Subcutaneous abdominal adipose tissue (tissue), 5 donors: ENCODE measurements at regions not wholly inside any gene's neighbourhood (a gene's known extent, or its start where the extent isn't known, plus 50 kb on each side); places are given as distances from the start of the nearest gene placed in this dataset.
"Not testable (repeated sequence)": the region's sequence is repeated elsewhere in the genome, so short reads cannot be mapped to it uniquely, and the experiment has no call there.

Experiments
- H3K27ac ChIP-seq: one replicate; pipeline ENCODE4 v1.7.0; 2013; ENCODE audit warnings: low read depth, mild to moderate bottlenecking, inconsistent platforms, low read length, moderate library complexity
- H3K27me3 ChIP-seq, 5 donors: one replicate each; pipeline ENCODE4 v1.7.0; 2013; ENCODE audit warnings: low read length in 5 of 5, inconsistent platforms in 1 of 5; ENCODE audit not compliant: control insufficient read depth in 5 of 5, insufficient read depth in 4 of 5
- H3K36me3 ChIP-seq, 5 donors: one replicate each; pipeline ENCODE4 v1.7.0; 2013; ENCODE audit warnings: low read length in 5 of 5; ENCODE audit not compliant: control insufficient read depth in 5 of 5, insufficient read depth in 5 of 5
- H3K4me1 ChIP-seq, 5 donors: one replicate each; pipeline ENCODE4 v1.7.0; 2013; ENCODE audit warnings: low read length in 5 of 5, mild to moderate bottlenecking in 3 of 5, moderate library complexity in 1 of 5; ENCODE audit not compliant: control insufficient read depth in 5 of 5, insufficient read depth in 5 of 5
- H3K4me3 ChIP-seq, 5 donors: one replicate each; pipeline ENCODE4 v1.7.0; 2013; ENCODE audit warnings: low read length in 5 of 5, low read depth in 1 of 5
- H3K9ac ChIP-seq, 5 donors: one replicate each; pipeline ENCODE4 v1.7.0; 2013; ENCODE audit warnings: low read length in 5 of 5, mild to moderate bottlenecking in 4 of 5, moderate library complexity in 3 of 5
- H3K9me3 ChIP-seq, 5 donors: one replicate each; pipeline ENCODE4 v1.7.0; 2013; ENCODE audit warnings: low read length in 5 of 5; ENCODE audit not compliant: control insufficient read depth in 5 of 5
- donor health status: healthy.
- donor health status: healthy.
- donor health status: healthy.
- donor health status: healthy.
- donor health status: healthy.

GRCh38 chr2:103396152-103396551 lies 634.3 kb downstream of the TMEM182 start:
- no peaks in the 10 kb centered on the region for H3K4me1 ChIP-seq
- H3K27me3 ChIP-seq = no peaks in the 10 kb centered on the region
- no peak overlapping the region for H3K4me3 ChIP-seq

DNA sequence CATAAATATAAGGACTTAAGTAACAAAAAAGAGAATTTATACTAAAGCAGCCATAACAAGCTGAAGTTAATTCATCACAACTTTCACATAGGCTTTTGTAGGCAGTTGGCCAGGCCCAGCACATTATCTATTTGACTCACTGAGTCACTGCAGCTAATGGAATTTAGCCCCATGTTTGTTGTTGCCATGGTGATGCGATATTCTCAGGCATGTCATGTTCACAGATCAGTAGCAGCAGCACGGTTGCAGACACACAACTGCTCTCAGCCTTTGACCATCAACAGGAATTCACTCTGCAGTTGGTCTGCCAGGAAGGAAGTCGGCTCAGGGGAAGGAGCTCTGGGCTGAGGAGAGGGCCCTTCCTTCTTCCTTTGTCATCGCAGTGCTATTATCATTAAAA lies 639.8 kb downstream of the TMEM182 start:
- Histone ChIP-seq H3K9me3 (no peaks in the 10 kb centered on the region), H3K27ac (no peak overlapping the region), H3K36me3 (no peaks in the 10 kb centered on the region), H3K4me1 (no peaks in the 10 kb centered on the region), H3K9ac (no peak overlapping the region), H3K27me3 (no peaks in the 10 kb centered on the region), H3K4me3 (no peak overlapping the region)

More at GRCh38 chr2:103396152-103396551, 634.3 kb downstream of the TMEM182 start:
- peaks cover 0 to 4% (median 0%) of the 10 kb centered on the region in 5 donors for H3K9me3 ChIP-seq
- no peak overlapping the region for H3K27ac ChIP-seq
- H3K36me3 ChIP-seq = no peaks in the 10 kb centered on the region
- no peak overlapping the region for H3K9ac ChIP-seq

DNA sequence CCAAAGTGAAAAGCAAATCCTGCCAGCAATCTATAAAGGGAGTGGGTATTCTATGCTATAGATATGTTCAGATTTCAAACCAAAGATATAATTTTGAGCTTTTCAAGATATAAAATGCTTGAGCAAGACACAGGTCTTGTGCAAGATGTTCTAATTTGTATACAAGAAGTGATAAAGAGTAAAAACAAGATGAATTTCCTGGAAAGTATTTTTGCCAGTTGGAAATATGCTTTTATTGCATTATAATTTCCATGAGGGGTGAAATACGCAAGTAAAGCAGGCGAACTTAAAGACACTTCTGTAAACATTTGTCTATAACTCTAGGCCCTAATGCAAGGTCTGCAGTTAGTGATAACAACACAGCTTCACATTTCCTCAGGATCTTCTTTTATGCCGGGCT lies 640.5 kb downstream of the TMEM182 start:
- no peak overlapping the region for H3K27ac ChIP-seq
- H3K4me3 ChIP-seq = no peak overlapping the region
- H3K27me3 ChIP-seq = no peaks in the 10 kb centered on the region

GRCh38 chr2:103402944-103403343 lies 641.1 kb downstream of the TMEM182 start:
- Histone ChIP-seq H3K9me3 (no peaks in the 10 kb centered on the region), H3K4me1 (no peaks in the 10 kb centered on the region), H3K27ac (no peak overlapping the region), H3K4me3 (no peak overlapping the region), H3K36me3 (no peaks in the 10 kb centered on the region), H3K27me3 (no peaks in the 10 kb centered on the region), H3K9ac (no peak overlapping the region)

More for the DNA sequence above, 640.5 kb downstream of the TMEM182 start:
- Histone ChIP-seq H3K9ac (no peak overlapping the region), H3K36me3 (no peaks in the 10 kb centered on the region), H3K9me3 (no peaks in the 10 kb centered on the region), H3K4me1 (no peaks in the 10 kb centered on the region)

DNA sequence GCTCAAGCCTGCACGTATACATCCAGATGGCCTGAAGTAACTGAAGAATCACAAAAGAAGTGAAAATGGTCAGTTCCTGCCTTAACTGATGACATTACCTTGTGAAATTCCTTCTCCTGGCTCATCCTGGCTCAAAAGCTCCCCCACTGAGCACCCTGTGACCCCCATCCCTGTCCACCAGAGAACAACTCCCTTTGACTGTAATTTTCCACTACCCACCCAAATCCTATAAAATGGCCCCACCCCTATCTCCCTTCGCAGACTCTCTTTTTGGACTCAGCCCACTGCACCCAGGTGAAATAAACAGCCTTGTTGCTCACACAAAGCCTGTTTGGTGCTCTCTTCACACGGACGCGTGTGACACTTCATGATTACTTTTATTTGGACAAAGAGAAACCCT lies 641.6 kb downstream of the TMEM182 start:
- H3K27ac ChIP-seq, H3K9me3 ChIP-seq, H3K4me3 ChIP-seq, H3K4me1 ChIP-seq, H3K27me3 ChIP-seq, H3K36me3 ChIP-seq, H3K9ac ChIP-seq: not testable (repeated sequence)

DNA sequence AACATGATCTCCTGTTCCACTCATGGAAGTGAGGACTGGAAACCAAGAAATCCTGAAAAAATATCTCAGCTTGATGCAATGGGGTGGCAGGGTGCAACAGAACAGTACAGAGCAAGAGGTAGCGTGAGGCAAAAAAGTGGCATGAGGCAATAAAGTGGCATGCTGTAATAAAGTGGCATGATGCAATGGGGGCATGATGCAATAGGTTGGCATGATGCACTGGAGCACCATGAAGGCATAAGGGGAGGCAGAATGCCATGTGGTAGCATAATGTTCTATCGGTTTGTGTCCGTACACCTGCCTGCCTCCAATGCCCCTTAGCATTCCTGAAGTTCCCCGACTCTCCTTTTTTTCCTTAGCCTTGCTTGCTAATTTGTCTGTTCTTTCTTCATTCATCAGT lies 648.4 kb downstream of the TMEM182 start:
- H3K9me3 ChIP-seq = no peaks in the 10 kb centered on the region
- H3K4me3 ChIP-seq = no peak overlapping the region
- H3K9ac ChIP-seq = no peak overlapping the region
- no peaks in the 10 kb centered on the region for H3K27me3 ChIP-seq
- H3K4me1 ChIP-seq = peaks cover 0 to 8% (median 0%) of the 10 kb centered on the region in 5 donors
- no peaks in the 10 kb centered on the region for H3K36me3 ChIP-seq
- H3K27ac ChIP-seq = no peak overlapping the region

- no peaks in the 10 kb centered on the region for H3K9me3 ChIP-seq
- no peaks in the 10 kb centered on the region for H3K27me3 ChIP-seq
- no peaks in the 10 kb centered on the region for H3K4me1 ChIP-seq
- no peak overlapping the region for H3K4me3 ChIP-seq
- no peak overlapping the region for H3K27ac ChIP-seq
- H3K9ac ChIP-seq = no peak overlapping the region
- no peaks in the 10 kb centered on the region for H3K36me3 ChIP-seq
Measured at GRCh38 chr2:103419506-103419905, 657.7 kb downstream of the TMEM182 start.

DNA sequence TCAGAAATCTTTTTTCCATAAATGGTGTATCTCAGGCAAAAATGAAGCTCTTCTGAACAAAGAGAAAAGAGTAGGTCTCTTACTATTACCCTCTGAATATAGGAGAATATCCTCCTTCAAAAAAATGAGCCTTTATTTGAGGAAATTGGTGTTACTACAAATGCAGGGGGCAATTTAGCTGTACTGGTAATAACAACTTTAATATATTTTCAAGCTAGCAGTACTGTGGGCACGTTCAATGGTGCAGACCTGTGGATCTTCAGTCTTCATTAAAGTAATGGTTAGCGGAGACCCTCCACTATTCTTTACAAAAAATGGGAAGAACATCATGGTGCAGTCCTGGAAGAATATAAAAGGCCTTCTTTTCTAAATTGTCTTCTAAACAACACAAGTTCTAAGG lies 661.3 kb downstream of the TMEM182 start:
- Histone ChIP-seq H3K27ac (no peak overlapping the region), H3K27me3 (no peaks in the 10 kb centered on the region), H3K9me3 (no peaks in the 10 kb centered on the region), H3K4me3 (no peak overlapping the region), H3K4me1 (no peaks in the 10 kb centered on the region), H3K36me3 (no peaks in the 10 kb centered on the region), H3K9ac (no peak overlapping the region)

GRCh38 chr2:103427567-103427966 lies 665.7 kb downstream of the TMEM182 start:
- H3K9me3 ChIP-seq = peaks cover 0 to 3% (median 0%) of the 10 kb centered on the region in 5 donors
- H3K27ac ChIP-seq = no peak overlapping the region
- no peaks in the 10 kb centered on the region for H3K27me3 ChIP-seq
- H3K36me3 ChIP-seq = no peaks in the 10 kb centered on the region
- no peak overlapping the region for H3K9ac ChIP-seq
- H3K4me1 ChIP-seq = no peaks in the 10 kb centered on the region
- no peak overlapping the region for H3K4me3 ChIP-seq

- H3K9ac ChIP-seq = no peak overlapping the region
- no peak overlapping the region for H3K4me3 ChIP-seq
- no peaks in the 10 kb centered on the region for H3K27me3 ChIP-seq
- H3K36me3 ChIP-seq = no peaks in the 10 kb centered on the region
- no peaks in the 10 kb centered on the region for H3K4me1 ChIP-seq
- H3K27ac ChIP-seq = no peak overlapping the region
- peaks cover 0 to 6% (median 0%) of the 10 kb centered on the region in 5 donors for H3K9me3 ChIP-seq
Measured at GRCh38 chr2:103430191-103430590, 668.4 kb downstream of the TMEM182 start.

- Histone ChIP-seq H3K4me1 (no peaks in the 10 kb centered on the region), H3K4me3 (no peak overlapping the region), H3K27me3 (no peaks in the 10 kb centered on the region), H3K9me3 (peaks cover 0 to 6% (median 0%) of the 10 kb centered on the region in 5 donors), H3K9ac (no peak overlapping the region), H3K27ac (no peak overlapping the region), H3K36me3 (no peaks in the 10 kb centered on the region)
Measured at GRCh38 chr2:103435010-103435409, 673.2 kb downstream of the TMEM182 start.
